ENCODE measurements at regions not wholly inside any gene's neighbourhood (a gene's known extent, or its start where the extent isn't known, plus 50 kb on each side); places are given as distances from the start of the nearest gene placed in this dataset.
"Not testable (repeated sequence)": the region's sequence is repeated elsewhere in the genome, so short reads cannot be mapped to it uniquely, and the experiment has no call there.

DNA sequence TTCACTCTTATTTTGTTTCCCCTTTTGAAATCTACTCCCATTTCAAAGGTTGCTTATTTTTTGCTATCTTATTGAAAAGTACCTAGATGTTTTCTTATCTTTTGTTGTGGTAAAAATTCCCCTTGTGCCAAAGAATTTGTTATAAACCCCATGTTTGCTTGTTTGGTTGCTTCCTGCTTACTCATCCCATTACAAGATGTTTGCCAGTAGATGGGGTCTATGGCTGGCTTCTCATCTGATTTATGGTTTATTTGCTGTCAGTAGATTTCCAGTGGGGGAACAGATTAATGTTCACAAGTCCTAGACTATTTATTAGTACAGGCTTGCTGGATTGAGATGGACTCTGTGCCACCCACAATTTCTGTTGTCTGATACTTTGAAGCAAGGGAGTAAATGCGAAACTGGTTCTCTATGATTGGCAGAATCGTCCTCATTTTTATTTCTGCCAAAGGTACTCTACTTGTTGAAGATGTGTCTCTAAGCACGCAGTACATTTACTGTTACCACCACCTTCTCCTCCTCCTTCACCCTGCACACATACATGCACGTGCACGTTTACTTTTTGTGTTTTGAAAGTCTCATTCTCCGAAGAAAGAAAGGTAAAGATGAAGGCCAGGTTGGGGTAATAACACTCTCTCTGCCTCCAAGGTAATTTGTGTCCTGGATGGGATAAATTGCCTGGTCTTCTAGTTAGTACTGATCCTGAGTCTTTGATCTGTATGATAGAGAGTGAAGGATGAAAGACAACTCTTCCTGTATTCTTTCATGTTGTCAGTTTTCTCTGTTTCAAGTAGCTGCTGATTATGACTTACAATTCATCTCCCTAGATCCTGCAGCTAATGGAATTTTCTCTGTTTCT, 117.2 kb upstream of the ATP2B1 start:
- intact Hi-C loops (cut with DNase I) = no loop called here
- TF ChIP-seq POLR2A (IDR thresholded peaks at IDR 0.05) (no peak), POLR2AphosphoS5 (IDR thresholded peaks at IDR 0.05; ENCODE audit: insufficient read depth in 1 of 2, low read depth in 1 of 2) (no peak)
- TF ChIP-seq, protein P1, sequence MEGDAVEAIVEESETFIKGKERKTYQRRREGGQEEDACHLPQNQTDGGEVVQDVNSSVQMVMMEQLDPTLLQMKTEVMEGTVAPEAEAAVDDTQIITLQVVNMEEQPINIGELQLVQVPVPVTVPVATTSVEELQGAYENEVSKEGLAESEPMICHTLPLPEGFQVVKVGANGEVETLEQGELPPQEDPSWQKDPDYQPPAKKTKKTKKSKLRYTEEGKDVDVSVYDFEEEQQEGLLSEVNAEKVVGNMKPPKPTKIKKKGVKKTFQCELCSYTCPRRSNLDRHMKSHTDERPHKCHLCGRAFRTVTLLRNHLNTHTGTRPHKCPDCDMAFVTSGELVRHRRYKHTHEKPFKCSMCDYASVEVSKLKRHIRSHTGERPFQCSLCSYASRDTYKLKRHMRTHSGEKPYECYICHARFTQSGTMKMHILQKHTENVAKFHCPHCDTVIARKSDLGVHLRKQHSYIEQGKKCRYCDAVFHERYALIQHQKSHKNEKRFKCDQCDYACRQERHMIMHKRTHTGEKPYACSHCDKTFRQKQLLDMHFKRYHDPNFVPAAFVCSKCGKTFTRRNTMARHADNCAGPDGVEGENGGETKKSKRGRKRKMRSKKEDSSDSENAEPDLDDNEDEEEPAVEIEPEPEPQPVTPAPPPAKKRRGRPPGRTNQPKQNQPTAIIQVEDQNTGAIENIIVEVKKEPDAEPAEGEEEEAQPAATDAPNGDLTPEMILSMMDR (IDR thresholded peaks at IDR 0.05) = no peak
- H3K27ac ChIP-seq = no peak overlapping the region
- no peak overlapping the region for H3K4me3 ChIP-seq
- H3K4me1 ChIP-seq = no peaks in the 10 kb centered on the region
- no peak for DNase-seq (ENCODE audit: extremely low spot score in 2 of 2)
- H3K36me3 ChIP-seq = no peaks in the 10 kb centered on the region
- H3K9me3 ChIP-seq = no peaks in the 10 kb centered on the region
- H3K27me3 ChIP-seq = no peaks in the 10 kb centered on the region

DNA sequence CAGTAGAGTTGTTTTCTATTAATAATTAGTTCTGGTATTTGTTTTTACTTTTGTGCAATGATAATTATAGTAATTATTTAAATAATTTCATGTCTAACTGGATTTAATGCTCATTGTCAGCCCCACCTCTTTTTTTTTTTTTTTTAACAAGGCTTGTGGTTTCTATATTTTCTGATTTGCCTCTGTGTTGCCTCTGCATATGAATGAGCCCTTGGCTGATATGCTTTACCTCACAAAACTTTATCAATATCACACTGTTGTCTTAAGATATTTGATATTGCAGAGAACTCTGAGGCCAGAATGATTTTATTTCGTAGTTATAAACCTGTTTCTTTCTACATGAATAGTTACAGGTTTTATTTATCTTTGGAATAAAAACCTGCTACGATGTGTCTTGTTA, 116.2 kb upstream of the ATP2B1 start:
- TF ChIP-seq POLR2A (IDR thresholded peaks at IDR 0.05) (no peak), POLR2AphosphoS5 (IDR thresholded peaks at IDR 0.05; ENCODE audit: insufficient read depth in 1 of 2, low read depth in 1 of 2) (no peak)
- TF ChIP-seq, protein P1 (IDR thresholded peaks at IDR 0.05) = no peak
- Histone ChIP-seq H3K27me3 (no peaks in the 10 kb centered on the region), H3K36me3 (no peaks in the 10 kb centered on the region), H3K4me1 (no peaks in the 10 kb centered on the region), H3K4me3 (no peak overlapping the region), H3K9me3 (no peaks in the 10 kb centered on the region), H3K27ac (no peak overlapping the region)
- intact Hi-C loops (cut with DNase I) = no loop called here
- DNase-seq (ENCODE audit: extremely low spot score in 2 of 2) = no peak

DNA sequence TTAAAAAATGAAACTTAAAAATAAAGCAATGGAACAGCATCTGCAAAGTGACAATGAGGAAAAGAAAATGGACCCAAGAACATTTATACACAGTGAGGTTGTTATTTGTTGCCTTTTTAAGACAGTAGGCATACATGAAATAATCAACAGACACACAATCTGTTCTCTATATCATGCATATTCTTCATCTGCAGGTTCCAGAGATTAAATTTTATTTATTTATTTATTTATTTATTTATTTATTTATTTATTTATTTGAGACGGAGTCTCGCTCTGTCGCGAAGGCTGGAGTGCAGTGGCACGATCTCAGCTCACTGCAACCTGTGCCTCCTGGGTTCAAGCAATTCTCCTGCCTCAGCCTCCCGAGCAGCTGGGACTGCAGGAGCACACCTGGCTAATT, 114.4 kb upstream of the ATP2B1 start:
- H3K9me3 ChIP-seq; H3K27ac ChIP-seq; intact Hi-C loops (cut with DNase I); H3K36me3 ChIP-seq; DNase-seq (ENCODE audit: extremely low spot score in 2 of 2); H3K4me3 ChIP-seq; H3K4me1 ChIP-seq; H3K27me3 ChIP-seq: not testable (repeated sequence)

DNA sequence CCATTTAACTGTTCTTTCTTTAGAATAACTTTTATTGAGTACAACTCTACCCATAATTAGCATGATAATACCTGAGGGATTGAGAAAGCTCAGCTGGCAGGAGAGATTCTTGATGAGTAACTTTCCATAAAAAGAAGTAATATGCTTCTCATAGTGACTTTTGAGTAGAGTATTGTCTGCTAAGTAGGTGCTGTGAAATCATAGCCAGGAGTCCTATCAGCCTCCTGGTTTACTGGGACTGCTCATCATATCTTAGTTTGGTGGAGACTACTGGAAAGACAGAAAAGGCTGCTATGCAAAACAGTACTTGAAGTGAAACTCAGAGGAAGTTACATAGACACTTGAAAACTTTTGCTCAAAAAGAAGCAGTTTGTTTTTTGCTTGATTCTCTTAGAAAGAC, 113.3 kb upstream of the ATP2B1 start:
- Histone ChIP-seq H3K36me3 (no peaks in the 10 kb centered on the region), H3K27ac (no peak overlapping the region), H3K4me1 (no peaks in the 10 kb centered on the region), H3K4me3 (no peak overlapping the region), H3K27me3 (no peaks in the 10 kb centered on the region), H3K9me3 (no peaks in the 10 kb centered on the region)
- no peak for DNase-seq (ENCODE audit: extremely low spot score in 2 of 2)
- intact Hi-C loops (cut with DNase I) = no loop called here
- TF ChIP-seq, protein P1 (IDR thresholded peaks at IDR 0.05) = no peak
- TF ChIP-seq POLR2A (IDR thresholded peaks at IDR 0.05) (no peak), POLR2AphosphoS5 (IDR thresholded peaks at IDR 0.05; ENCODE audit: insufficient read depth in 1 of 2, low read depth in 1 of 2) (no peak)

DNA sequence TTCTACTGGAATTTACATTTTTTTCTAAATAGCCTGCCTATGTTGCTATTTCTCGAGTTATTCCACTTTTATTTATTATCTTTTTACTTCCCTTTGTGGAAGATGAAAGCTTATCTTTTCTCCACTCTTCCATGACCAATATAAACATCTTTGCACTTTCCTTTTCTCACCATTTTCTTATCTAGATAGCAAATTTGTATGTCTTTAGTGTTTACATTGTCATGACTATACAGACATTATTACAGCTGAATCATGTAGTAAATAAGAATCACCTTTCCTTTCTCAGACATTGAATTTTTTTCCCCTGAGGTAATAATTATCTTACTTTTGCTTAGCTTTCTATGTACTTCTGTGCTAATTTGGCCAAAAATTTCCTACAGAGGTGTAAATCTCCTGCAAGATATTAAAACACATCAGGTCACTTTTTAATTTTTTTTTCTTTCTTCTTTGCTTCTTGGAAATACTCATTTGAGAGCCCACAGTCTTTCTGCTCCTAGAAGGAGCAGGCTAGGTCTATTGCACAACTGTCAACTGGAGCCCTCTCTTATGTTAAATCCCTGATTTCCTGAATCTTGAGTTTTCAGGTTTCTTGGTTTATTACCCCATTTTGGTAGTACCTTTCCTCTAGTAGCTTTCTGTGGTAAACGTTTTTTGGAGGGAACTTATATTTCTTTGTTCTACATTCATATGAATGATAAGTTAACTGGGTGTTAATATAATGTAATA, 109.0 kb upstream of the ATP2B1 start:
- no peak overlapping the region for H3K27ac ChIP-seq

DNA sequence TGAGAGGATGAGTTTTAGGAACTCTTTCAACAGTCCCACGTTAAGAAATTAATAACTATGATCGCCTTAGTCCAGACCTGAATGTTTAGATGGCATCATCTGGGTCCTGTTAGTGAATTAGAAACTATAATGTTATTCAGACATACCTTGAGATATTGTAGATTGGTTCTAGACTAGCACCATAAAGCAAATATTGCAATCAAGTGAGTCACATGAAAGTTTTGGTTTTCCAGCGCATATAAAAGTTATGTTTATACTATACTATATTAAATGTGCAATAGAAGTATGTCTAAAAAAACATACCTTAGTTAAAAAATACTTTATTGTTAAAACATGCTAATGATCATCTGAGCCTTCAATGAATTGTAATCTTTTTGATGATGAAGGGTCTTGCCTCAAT, 106.6 kb upstream of the ATP2B1 start:
- DNase-seq (ENCODE audit: extremely low spot score in 2 of 2) = no peak
- no peaks in the 10 kb centered on the region for H3K36me3 ChIP-seq
- no peaks in the 10 kb centered on the region for H3K4me1 ChIP-seq
- intact Hi-C loops (cut with DNase I) = no loop called here
- H3K4me3 ChIP-seq = no peak overlapping the region
- TF ChIP-seq POLR2A (IDR thresholded peaks at IDR 0.05) = no peak
- TF ChIP-seq POLR2AphosphoS5 (IDR thresholded peaks at IDR 0.05; ENCODE audit: insufficient read depth in 1 of 2, low read depth in 1 of 2) = no peak
- TF ChIP-seq, protein P1 (IDR thresholded peaks at IDR 0.05) = no peak
- H3K27ac ChIP-seq = no peak overlapping the region
- H3K27me3 ChIP-seq = no peaks in the 10 kb centered on the region
- H3K9me3 ChIP-seq = no peaks in the 10 kb centered on the region

More for the DNA sequence above, 109.0 kb upstream of the ATP2B1 start:
- H3K9me3 ChIP-seq = no peaks in the 10 kb centered on the region
- H3K27me3 ChIP-seq = no peaks in the 10 kb centered on the region
- no peak overlapping the region for H3K4me3 ChIP-seq
- intact Hi-C loops (cut with DNase I) = no loop called here
- no peaks in the 10 kb centered on the region for H3K36me3 ChIP-seq
- no peak for TF ChIP-seq POLR2AphosphoS5 (IDR thresholded peaks at IDR 0.05; ENCODE audit: insufficient read depth in 1 of 2, low read depth in 1 of 2)
- H3K4me1 ChIP-seq = no peaks in the 10 kb centered on the region
- no peak for DNase-seq (ENCODE audit: extremely low spot score in 2 of 2)

All from vagina (tissue), 2 donors.